ENCODE measurements at regions not wholly inside any gene's neighbourhood (a gene's known extent, or its start where the extent isn't known, plus 50 kb on each side); places are given as distances from the start of the nearest gene placed in this dataset.
A peak's percentile ranks its signal among the peaks of the same experiment; 100 is the strongest.

GRCh38 chr2:194323740-194324139 lies 1333.3 kb upstream of the SLC39A10 start:
- Histone ChIP-seq H3K9me3 (no peaks in the 10 kb centered on the region), H3K4me1 (no peaks in the 10 kb centered on the region), H3K4me3 (ENCODE audit: low read depth, low read length) (no peak overlapping the region), H3K27me3 (replicated peaks; ENCODE audit: control insufficient read depth, insufficient read depth, low read length) (no peaks in the 10 kb centered on the region; the same call in 1 of the 2 replicates), H3K36me3 (ENCODE audit: control insufficient read depth, insufficient read depth, low read length) (no peaks in the 10 kb centered on the region)
- H3K9me3 Mint-ChIP-seq (ENCODE audit: unreplicated experiment): no peaks in the 10 kb centered on the region
- no TSS peak for BruUV-seq (replicated peaks)
- CTCF ChIA-PET: no interaction called here
- H3K27ac Mint-ChIP-seq (ENCODE audit: unreplicated experiment): no peak overlapping the region
- no peak for DNase-seq
- POLR2A ChIA-PET: no interaction called here
- H3K4me1 Mint-ChIP-seq (ENCODE audit: low read depth, unreplicated experiment): no peaks in the 10 kb centered on the region
- intact Hi-C loops (cut with micrococcal nuclease; ENCODE audit: unreplicated experiment): no loop called here
- no peak overlapping the region for H3K4me3 Mint-ChIP-seq (ENCODE audit: unreplicated experiment)
- H3K27me3 Mint-ChIP-seq (ENCODE audit: insufficient read depth, unreplicated experiment): no peaks in the 10 kb centered on the region
- no peak for TF ChIP-seq CTCF (IDR thresholded peaks at IDR 0.05; ENCODE audit: insufficient read depth in 1 of 2, low read depth in 1 of 2, low read length in 1 of 2, severe bottlenecking in 1 of 2, unreplicated experiment in 1 of 2)
- no peaks in the 10 kb centered on the region for H3K36me3 Mint-ChIP-seq (ENCODE audit: insufficient read depth, unreplicated experiment)

GRCh38 chr2:194320520-194320919 lies 1336.5 kb upstream of the SLC39A10 start:
- H3K9me3 ChIP-seq: no peaks in the 10 kb centered on the region
- BruUV-seq (replicated peaks): no TSS peak
- intact Hi-C loops (cut with micrococcal nuclease; ENCODE audit: unreplicated experiment): no loop called here

GRCh38 chr2:194319222-194319992 lies 1337.6 kb upstream of the SLC39A10 start:
- no peaks in the 10 kb centered on the region for H3K9me3 ChIP-seq

More at GRCh38 chr2:194320520-194320919, 1336.5 kb upstream of the SLC39A10 start:
- H3K27me3 Mint-ChIP-seq (ENCODE audit: insufficient read depth, unreplicated experiment): no peaks in the 10 kb centered on the region
- H3K9me3 Mint-ChIP-seq (ENCODE audit: unreplicated experiment): no peaks in the 10 kb centered on the region
- no peak for DNase-seq
- CTCF ChIA-PET: no interaction called here
- no peaks in the 10 kb centered on the region for H3K36me3 Mint-ChIP-seq (ENCODE audit: insufficient read depth, unreplicated experiment)
- no peaks in the 10 kb centered on the region for H3K4me1 Mint-ChIP-seq (ENCODE audit: low read depth, unreplicated experiment)
- POLR2A ChIA-PET: no interaction called here
- H3K27ac Mint-ChIP-seq (ENCODE audit: unreplicated experiment): no peak overlapping the region
- H3K36me3 ChIP-seq (ENCODE audit: control insufficient read depth, insufficient read depth, low read length): no peaks in the 10 kb centered on the region
- no peak overlapping the region for H3K4me3 ChIP-seq (ENCODE audit: low read depth, low read length)
- H3K4me1 ChIP-seq: no peaks in the 10 kb centered on the region
- no peaks in the 10 kb centered on the region for H3K27me3 ChIP-seq (replicated peaks; ENCODE audit: control insufficient read depth, insufficient read depth, low read length)
- H3K4me3 Mint-ChIP-seq (ENCODE audit: unreplicated experiment): no peak overlapping the region
- TF ChIP-seq CTCF (IDR thresholded peaks at IDR 0.05; ENCODE audit: insufficient read depth in 1 of 2, low read depth in 1 of 2, low read length in 1 of 2, severe bottlenecking in 1 of 2, unreplicated experiment in 1 of 2): no peak

More at GRCh38 chr2:194319222-194319992, 1337.6 kb upstream of the SLC39A10 start:
- TF ChIP-seq CTCF (IDR thresholded peaks at IDR 0.05; ENCODE audit: insufficient read depth in 1 of 2, low read depth in 1 of 2, low read length in 1 of 2, severe bottlenecking in 1 of 2, unreplicated experiment in 1 of 2): peak; percentile 20 to 43
- no peak overlapping the region for H3K27ac Mint-ChIP-seq (ENCODE audit: unreplicated experiment)
- ChIA-PET CTCF (no interaction called here), POLR2A (no interaction called here)
- no peaks in the 10 kb centered on the region for H3K9me3 Mint-ChIP-seq (ENCODE audit: unreplicated experiment)
- Histone ChIP-seq H3K4me1 (no peaks in the 10 kb centered on the region), H3K4me3 (ENCODE audit: low read depth, low read length) (no peak overlapping the region), H3K36me3 (ENCODE audit: control insufficient read depth, insufficient read depth, low read length) (no peaks in the 10 kb centered on the region), H3K27me3 (replicated peaks; ENCODE audit: control insufficient read depth, insufficient read depth, low read length) (no peaks in the 10 kb centered on the region)
- no peaks in the 10 kb centered on the region for H3K27me3 Mint-ChIP-seq (ENCODE audit: insufficient read depth, unreplicated experiment)
- peak; percentile 20 to 27 for DNase-seq
- H3K4me3 Mint-ChIP-seq (ENCODE audit: unreplicated experiment): no peak overlapping the region
- H3K4me1 Mint-ChIP-seq (ENCODE audit: low read depth, unreplicated experiment): no peaks in the 10 kb centered on the region
- no TSS peak for BruUV-seq (replicated peaks)
- no peaks in the 10 kb centered on the region for H3K36me3 Mint-ChIP-seq (ENCODE audit: insufficient read depth, unreplicated experiment)
- intact Hi-C loops (cut with micrococcal nuclease; ENCODE audit: unreplicated experiment): no loop called here
